Right lobe of liver (tissue), 6 donors: ENCODE measurements at regions not wholly inside any gene's neighbourhood (a gene's known extent, or its start where the extent isn't known, plus 50 kb on each side); places are given as distances from the start of the nearest gene placed in this dataset.
"Not testable (repeated sequence)": the region's sequence is repeated elsewhere in the genome, so short reads cannot be mapped to it uniquely, and the experiment has no call there.

ENCODE experiments used
- ATAC-seq, 4 donors: fragments of 200-7000 bp; cut with Tn5 transposase; one replicate each; pipeline ENCODE4 v1.9.1; 2020; ENCODE audit warnings: mild to moderate bottlenecking in 4 of 4, moderate library complexity in 4 of 4
- DNase-seq, 3 donors: peaks; one replicate each; pipeline ENCODE4 v3.0.0-alpha.2; 2020
- H3K27ac ChIP-seq, 3 donors: fragments of 200-600 bp; one replicate each; pipeline ENCODE4 v1.8.0; 2022
- H3K27me3 ChIP-seq, 2 donors: fragments of 200-600 bp; one replicate each; pipeline ENCODE4 v1.8.0; 2022
- H3K36me3 ChIP-seq, 4 donors: fragments of 200-600 bp; sonication (generic) in 1 of 4; one replicate each; pipeline versions ENCODE4 v1.5.1 to v1.8.0; 2017 to 2022; ENCODE audit warnings: control low read depth in 1 of 4
- H3K4me1 ChIP-seq, 4 donors: fragments of 200-600 bp; sonication (generic) in 1 of 4; one replicate each; pipeline versions ENCODE4 v1.5.1 to v1.8.0; 2017 to 2022; ENCODE audit warnings: control low read depth in 1 of 4
- H3K4me3 ChIP-seq, 3 donors: fragments of 200-600 bp; one replicate each; pipeline ENCODE4 v1.8.0; 2022
- H3K9me3 ChIP-seq, 4 donors: fragments of 200-600 bp; sonication (generic) in 1 of 4; one replicate each; pipeline versions ENCODE4 v1.5.1 to v1.8.0; 2017 to 2022; ENCODE audit warnings: control low read depth in 1 of 4
- CTCF ChIP-seq, 4 donors: fragments of 200-600 bp in 3 of 4; fragments of 450-650 bp in 1 of 4; IDR thresholded peaks; one replicate each; pipeline versions ENCODE4 v1.5.1 to v1.8.0; 2016 to 2022; ENCODE audit warnings: antibody characterized with exemption in 4 of 4, mild to moderate bottlenecking in 2 of 4
- POLR2A ChIP-seq: fragments of 450-650 bp; IDR thresholded peaks from one replicate; pipeline ENCODE4 v1.6.1; 2017; ENCODE audit warnings: antibody characterized with exemption, mild to moderate bottlenecking
- WGBS: methylation state at CpG from one replicate; pipeline ENCODE4 v1.1.6; 2018; ENCODE audit warnings: low coverage, low lambda C conversion rate; ENCODE audit not compliant: insufficient coverage; ENCODE audit errors: missing lambda C conversion rate; 5-methylcytosine and 5-hydroxymethylcytosine counted together
- intact Hi-C, 2 donors: fragments of 100-400 bp; cut with DNase I; formaldehyde crosslinking; loops; one replicate each; pipeline versions ENCODE4 v1.11.2 to v1.14.1; 2022
- donor health status: DM: no; HTN: yes; CAD: no.
- donor health status: DM: no; HTN: no; CAD: no.
- donor health status: DM: no; HTN: no; CAD: no.
- donor health status: DM: no; HTN: yes; CAD: no.
- donor health status: DM: no; HTN: yes; CAD: no.

GRCh38 chr14:38045461-38045860 lies 162.2 kb upstream of the SSTR1 start:
- Histone ChIP-seq H3K36me3 (no peaks in the 10 kb centered on the region), H3K9me3 (no peaks in the 10 kb centered on the region), H3K27me3 (no peaks in the 10 kb centered on the region), H3K4me3 (no peak overlapping the region), H3K27ac (no peak overlapping the region), H3K4me1 (no peaks in the 10 kb centered on the region)
- TF ChIP-seq POLR2A (no peak), CTCF (IDR thresholded peaks at IDR 0.05) (no peak)
- 86% methylated on average over 2 of the region's 2 CpGs for WGBS
- intact Hi-C loops = no loop called here
- no peak for DNase-seq
- no peak for ATAC-seq

- Histone ChIP-seq H3K27ac (no peak overlapping the region), H3K4me1 (no peaks in the 10 kb centered on the region), H3K9me3 (no peaks in the 10 kb centered on the region), H3K4me3 (no peak overlapping the region), H3K36me3 (no peaks in the 10 kb centered on the region), H3K27me3 (no peaks in the 10 kb centered on the region)
- no peak for TF ChIP-seq CTCF (IDR thresholded peaks at IDR 0.05)
- TF ChIP-seq POLR2A = no peak
- ATAC-seq (no peak), DNase-seq (no peak)
- intact Hi-C loops = no loop called here
- WGBS = 94% methylated on average over 1 of the region's 2 CpGs
Measured at GRCh38 chr14:38046160-38046559, 161.5 kb upstream of the SSTR1 start.

- Histone ChIP-seq H3K27me3 (no peaks in the 10 kb centered on the region), H3K27ac (no peak overlapping the region), H3K4me3 (no peak overlapping the region), H3K4me1 (no peaks in the 10 kb centered on the region), H3K9me3 (no peaks in the 10 kb centered on the region), H3K36me3 (no peaks in the 10 kb centered on the region)
- WGBS = 66% methylated on average over 2 of the region's 2 CpGs
- no peak for ATAC-seq
- TF ChIP-seq POLR2A (no peak), CTCF (IDR thresholded peaks at IDR 0.05) (no peak)
- DNase-seq = no peak
- intact Hi-C loops = no loop called here
Measured at GRCh38 chr14:38047195-38047902, 160.4 kb upstream of the SSTR1 start.

- ATAC-seq (no peak), DNase-seq (no peak)
- Histone ChIP-seq H3K9me3 (no peaks in the 10 kb centered on the region), H3K27ac (no peak overlapping the region), H3K4me3 (no peak overlapping the region), H3K4me1 (no peaks in the 10 kb centered on the region), H3K27me3 (no peaks in the 10 kb centered on the region), H3K36me3 (no peaks in the 10 kb centered on the region)
- TF ChIP-seq CTCF (IDR thresholded peaks at IDR 0.05) = no peak
- TF ChIP-seq POLR2A = no peak
- intact Hi-C loops = no loop called here
Measured at GRCh38 chr14:38053666-38054065, 154.0 kb upstream of the SSTR1 start.

- H3K27ac ChIP-seq = no peak overlapping the region
- no peaks in the 10 kb centered on the region for H3K27me3 ChIP-seq
- no peaks in the 10 kb centered on the region for H3K9me3 ChIP-seq
- DNase-seq = no peak
- intact Hi-C loops = no loop called here
- no peaks in the 10 kb centered on the region for H3K4me1 ChIP-seq
- no peak for ATAC-seq
- no peak for TF ChIP-seq POLR2A
- TF ChIP-seq CTCF (IDR thresholded peaks at IDR 0.05) = no peak
- 78% methylated on average over 2 of the region's 2 CpGs for WGBS
- H3K36me3 ChIP-seq = no peaks in the 10 kb centered on the region
- no peak overlapping the region for H3K4me3 ChIP-seq
Measured at GRCh38 chr14:38056270-38056669, 151.4 kb upstream of the SSTR1 start.

GRCh38 chr14:38062223-38062622 lies 145.5 kb upstream of the SSTR1 start:
- H3K4me1 ChIP-seq, intact Hi-C loops, H3K9me3 ChIP-seq, H3K4me3 ChIP-seq, ATAC-seq, H3K27me3 ChIP-seq, DNase-seq, H3K36me3 ChIP-seq, H3K27ac ChIP-seq: not testable (repeated sequence)
- WGBS = 93% methylated on average over 2 of the region's 2 CpGs
